SK-N-SH treated with all-trans-retinoic acid at 6 μM for 48 hours (cell line): ENCODE measurements at regions not wholly inside any gene's neighbourhood (a gene's known extent, or its start where the extent isn't known, plus 50 kb on each side); places are given as distances from the start of the nearest gene placed in this dataset.

ENCODE experiments used
- ATAC-seq: fragments of 200-7000 bp; cut with Tn5 transposase; 3 replicates; pipeline ENCODE4 v1.9.1; 2020; ENCODE audit warnings: mild to moderate bottlenecking, moderate library complexity
- ARNTL ChIP-seq: fragments of 450-650 bp; formaldehyde crosslinking; IDR thresholded peaks from 2 replicates; pipeline ENCODE4 v1.5.0; 2020; ENCODE audit warnings: low read depth, mild to moderate bottlenecking, moderate library complexity, borderline replicate concordance
- BACH2 ChIP-seq: fragments of 250-450 bp; sonication (Bioruptor Pico); IDR thresholded peaks from 2 replicates; pipeline ENCODE4 v1.9.0; 2021; ENCODE audit warnings: mild to moderate bottlenecking, borderline replicate concordance
- ESRRG ChIP-seq: fragments of 250-450 bp; sonication (Bioruptor Pico); IDR thresholded peaks from 2 replicates; pipeline ENCODE4 v1.6.1; 2021; ENCODE audit warnings: mild to moderate bottlenecking
- ISL1 ChIP-seq: fragments of 250-450 bp; sonication (Bioruptor Pico); IDR thresholded peaks from 2 replicates; pipeline ENCODE4 v2.1.2; 2022; ENCODE audit warnings: mild to moderate bottlenecking, moderate library complexity
- OSR1 ChIP-seq: fragments of 250-450 bp; sonication (Bioruptor Pico); IDR thresholded peaks from 2 replicates; pipeline ENCODE4 v1.8.0; 2022; ENCODE audit warnings: moderate library complexity, mild to moderate bottlenecking, inconsistent platforms
- PPARA ChIP-seq: fragments of 250-450 bp; sonication (Bioruptor Pico); IDR thresholded peaks from 2 replicates; pipeline ENCODE4 v1.5.0; 2020; ENCODE audit warnings: mild to moderate bottlenecking, borderline replicate concordance
- SNAI2 ChIP-seq: fragments of 250-450 bp; sonication (Bioruptor Pico); IDR thresholded peaks from 2 replicates; pipeline ENCODE4 v1.5.0; 2020; ENCODE audit warnings: mild to moderate bottlenecking, moderate library complexity
- TCF4 ChIP-seq: fragments of 250-450 bp; sonication (Bioruptor Pico); IDR thresholded peaks from 2 replicates; pipeline ENCODE4 v1.8.0; 2021; ENCODE audit warnings: mild to moderate bottlenecking, moderate library complexity, borderline replicate concordance
- ZC3H10 ChIP-seq: fragments of 250-450 bp; sonication (Bioruptor Pico); IDR thresholded peaks from 2 replicates; pipeline ENCODE4 v1.5.1; 2021; ENCODE audit warnings: mild to moderate bottlenecking, moderate library complexity
- ZFP30 ChIP-seq: fragments of 450-650 bp; formaldehyde crosslinking; IDR thresholded peaks from 2 replicates; pipeline ENCODE4 v1.5.0; 2022; ENCODE audit warnings: mild to moderate bottlenecking, moderate library complexity
- ZNF70 ChIP-seq: fragments of 450-650 bp; formaldehyde crosslinking; IDR thresholded peaks from 2 replicates; pipeline ENCODE4 v1.5.0; 2020; ENCODE audit warnings: mild to moderate bottlenecking, moderate library complexity
- TF ChIP-seq, protein P1 (sequence below): fragments of 250-450 bp; sonication (Bioruptor Pico); IDR thresholded peaks from 2 replicates; pipeline ENCODE4 v1.5.1; 2020; ENCODE audit warnings: low read depth, mild to moderate bottlenecking, moderate library complexity
- TF ChIP-seq, protein P2 (sequence below): fragments of 250-450 bp; sonication (Bioruptor Pico); IDR thresholded peaks from 2 replicates; pipeline ENCODE4 v1.8.0; 2021; ENCODE audit warnings: low read depth, mild to moderate bottlenecking, moderate library complexity, borderline replicate concordance
- TF ChIP-seq, protein P3 (sequence below): fragments of 250-450 bp; sonication (Bioruptor Pico); IDR thresholded peaks from 2 replicates; pipeline ENCODE4 v1.5.1; 2021; ENCODE audit warnings: mild to moderate bottlenecking, moderate library complexity
- TF ChIP-seq, protein P4 (sequence below): fragments of 250-450 bp; sonication (Bioruptor Pico); IDR thresholded peaks from 2 replicates; pipeline ENCODE4 v1.8.0; 2020; ENCODE audit warnings: mild to moderate bottlenecking, moderate library complexity, borderline replicate concordance
- TF ChIP-seq, protein P5 (sequence below): fragments of 250-450 bp; sonication (Bioruptor Pico); IDR thresholded peaks from 2 replicates; pipeline ENCODE4 v1.5.0; 2020; ENCODE audit warnings: mild to moderate bottlenecking, moderate library complexity

DNA sequence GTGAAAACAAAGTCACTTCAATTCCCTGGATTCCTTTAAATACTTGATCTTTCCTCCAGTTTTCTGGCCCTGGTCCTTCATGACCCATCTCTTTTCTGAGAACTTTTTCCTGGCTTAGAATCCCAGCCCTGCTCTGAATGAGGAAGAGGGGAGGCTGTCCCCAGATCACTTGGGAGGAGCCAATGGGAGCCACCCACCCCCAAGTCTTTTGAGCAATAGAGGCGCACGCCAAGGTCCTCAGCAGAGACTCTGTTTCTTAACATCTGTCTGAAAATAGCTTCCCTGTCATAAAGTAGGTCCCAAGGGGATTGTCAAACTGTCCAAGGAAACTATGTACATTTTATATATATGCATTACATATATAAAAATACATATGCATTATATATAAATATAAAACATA lies 126.8 kb downstream of the ADRA2A start:
- TF ChIP-seq PPARA (CRISPR knock-in tag) (no peak), ZC3H10 (CRISPR knock-in tag) (no peak), ARNTL (CRISPR knock-in tag) (no peak), ISL1 (CRISPR knock-in tag) (no peak), ZNF70 (no peak)
- TF ChIP-seq, protein P1, sequence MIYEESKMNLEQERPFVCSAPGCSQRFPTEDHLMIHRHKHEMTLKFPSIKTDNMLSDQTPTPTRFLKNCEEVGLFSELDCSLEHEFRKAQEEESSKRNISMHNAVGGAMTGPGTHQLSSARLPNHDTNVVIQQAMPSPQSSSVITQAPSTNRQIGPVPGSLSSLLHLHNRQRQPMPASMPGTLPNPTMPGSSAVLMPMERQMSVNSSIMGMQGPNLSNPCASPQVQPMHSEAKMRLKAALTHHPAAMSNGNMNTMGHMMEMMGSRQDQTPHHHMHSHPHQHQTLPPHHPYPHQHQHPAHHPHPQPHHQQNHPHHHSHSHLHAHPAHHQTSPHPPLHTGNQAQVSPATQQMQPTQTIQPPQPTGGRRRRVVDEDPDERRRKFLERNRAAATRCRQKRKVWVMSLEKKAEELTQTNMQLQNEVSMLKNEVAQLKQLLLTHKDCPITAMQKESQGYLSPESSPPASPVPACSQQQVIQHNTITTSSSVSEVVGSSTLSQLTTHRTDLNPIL (CRISPR knock-in tag) = no peak
- TF ChIP-seq, protein P2, sequence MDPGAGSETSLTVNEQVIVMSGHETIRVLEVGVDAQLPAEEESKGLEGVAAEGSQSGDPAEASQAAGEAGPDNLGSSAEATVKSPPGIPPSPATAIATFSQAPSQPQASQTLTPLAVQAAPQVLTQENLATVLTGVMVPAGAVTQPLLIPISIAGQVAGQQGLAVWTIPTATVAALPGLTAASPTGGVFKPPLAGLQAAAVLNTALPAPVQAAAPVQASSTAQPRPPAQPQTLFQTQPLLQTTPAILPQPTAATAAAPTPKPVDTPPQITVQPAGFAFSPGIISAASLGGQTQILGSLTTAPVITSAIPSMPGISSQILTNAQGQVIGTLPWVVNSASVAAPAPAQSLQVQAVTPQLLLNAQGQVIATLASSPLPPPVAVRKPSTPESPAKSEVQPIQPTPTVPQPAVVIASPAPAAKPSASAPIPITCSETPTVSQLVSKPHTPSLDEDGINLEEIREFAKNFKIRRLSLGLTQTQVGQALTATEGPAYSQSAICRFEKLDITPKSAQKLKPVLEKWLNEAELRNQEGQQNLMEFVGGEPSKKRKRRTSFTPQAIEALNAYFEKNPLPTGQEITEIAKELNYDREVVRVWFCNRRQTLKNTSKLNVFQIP (CRISPR knock-in tag) = no peak
- TF ChIP-seq, protein P3, sequence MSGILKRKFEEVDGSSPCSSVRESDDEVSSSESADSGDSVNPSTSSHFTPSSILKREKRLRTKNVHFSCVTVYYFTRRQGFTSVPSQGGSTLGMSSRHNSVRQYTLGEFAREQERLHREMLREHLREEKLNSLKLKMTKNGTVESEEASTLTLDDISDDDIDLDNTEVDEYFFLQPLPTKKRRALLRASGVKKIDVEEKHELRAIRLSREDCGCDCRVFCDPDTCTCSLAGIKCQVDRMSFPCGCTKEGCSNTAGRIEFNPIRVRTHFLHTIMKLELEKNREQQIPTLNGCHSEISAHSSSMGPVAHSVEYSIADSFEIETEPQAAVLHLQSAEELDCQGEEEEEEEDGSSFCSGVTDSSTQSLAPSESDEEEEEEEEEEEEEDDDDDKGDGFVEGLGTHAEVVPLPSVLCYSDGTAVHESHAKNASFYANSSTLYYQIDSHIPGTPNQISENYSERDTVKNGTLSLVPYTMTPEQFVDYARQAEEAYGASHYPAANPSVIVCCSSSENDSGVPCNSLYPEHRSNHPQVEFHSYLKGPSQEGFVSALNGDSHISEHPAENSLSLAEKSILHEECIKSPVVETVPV (CRISPR knock-in tag) = no peak
- ATAC-seq = no peak

DNA sequence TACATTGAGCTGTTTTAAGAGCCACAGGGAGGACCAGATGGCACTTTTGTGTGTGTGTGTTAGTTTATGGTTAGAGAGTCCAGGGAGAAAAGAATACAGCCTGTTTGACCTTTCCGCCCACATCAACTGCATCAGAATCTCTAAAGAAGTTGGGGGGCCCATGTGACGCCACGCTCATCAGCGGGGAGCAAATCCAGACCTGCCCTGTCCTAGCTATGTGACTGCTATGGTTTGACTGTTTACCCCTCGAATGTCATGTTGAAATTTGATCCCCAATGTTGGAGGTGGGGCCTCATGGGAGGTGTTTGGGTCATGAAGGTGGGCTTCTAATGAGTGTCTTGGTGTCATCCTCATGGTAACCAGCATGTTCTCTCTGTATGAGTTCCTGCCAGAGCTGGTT lies 128.0 kb downstream of the ADRA2A start:
- TF ChIP-seq BACH2 (CRISPR knock-in tag) (no peak), ZC3H10 (CRISPR knock-in tag) (no peak), OSR1 (CRISPR knock-in tag) (no peak), TCF4 (CRISPR knock-in tag) (no peak), ARNTL (CRISPR knock-in tag) (no peak), ISL1 (CRISPR knock-in tag) (no peak), SNAI2 (CRISPR knock-in tag) (no peak), ZNF70 (no peak), ESRRG (no peak)
- TF ChIP-seq, protein P1 (CRISPR knock-in tag) = no peak
- TF ChIP-seq, protein P2 (CRISPR knock-in tag) = no peak
- TF ChIP-seq, protein P4, sequence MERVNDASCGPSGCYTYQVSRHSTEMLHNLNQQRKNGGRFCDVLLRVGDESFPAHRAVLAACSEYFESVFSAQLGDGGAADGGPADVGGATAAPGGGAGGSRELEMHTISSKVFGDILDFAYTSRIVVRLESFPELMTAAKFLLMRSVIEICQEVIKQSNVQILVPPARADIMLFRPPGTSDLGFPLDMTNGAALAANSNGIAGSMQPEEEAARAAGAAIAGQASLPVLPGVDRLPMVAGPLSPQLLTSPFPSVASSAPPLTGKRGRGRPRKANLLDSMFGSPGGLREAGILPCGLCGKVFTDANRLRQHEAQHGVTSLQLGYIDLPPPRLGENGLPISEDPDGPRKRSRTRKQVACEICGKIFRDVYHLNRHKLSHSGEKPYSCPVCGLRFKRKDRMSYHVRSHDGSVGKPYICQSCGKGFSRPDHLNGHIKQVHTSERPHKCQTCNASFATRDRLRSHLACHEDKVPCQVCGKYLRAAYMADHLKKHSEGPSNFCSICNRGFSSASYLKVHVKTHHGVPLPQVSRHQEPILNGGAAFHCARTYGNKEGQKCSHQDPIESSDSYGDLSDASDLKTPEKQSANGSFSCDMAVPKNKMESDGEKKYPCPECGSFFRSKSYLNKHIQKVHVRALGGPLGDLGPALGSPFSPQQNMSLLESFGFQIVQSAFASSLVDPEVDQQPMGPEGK (CRISPR knock-in tag) = no peak
- no peak for ATAC-seq

DNA sequence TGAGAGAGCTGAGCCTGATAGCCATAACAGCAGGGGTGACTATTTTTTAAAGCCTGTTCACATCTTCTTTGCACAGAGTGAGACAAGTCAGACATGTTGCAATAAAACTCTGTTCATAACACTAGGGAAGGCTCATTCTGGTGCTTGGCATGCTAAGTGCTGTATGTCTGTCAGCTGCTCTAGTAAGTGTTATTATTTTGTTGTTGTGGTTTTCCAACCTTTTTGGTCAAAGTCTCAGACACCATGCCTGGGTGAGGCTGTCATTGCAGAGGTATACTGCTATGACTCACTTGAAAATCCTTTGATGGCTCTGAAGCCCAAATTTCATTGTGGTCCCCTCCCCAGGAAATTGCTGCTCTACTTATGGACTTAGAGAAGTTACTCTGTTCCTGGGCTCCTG lies 129.7 kb downstream of the ADRA2A start:
- no peak for TF ChIP-seq ZNF70
- TF ChIP-seq, protein P5, sequence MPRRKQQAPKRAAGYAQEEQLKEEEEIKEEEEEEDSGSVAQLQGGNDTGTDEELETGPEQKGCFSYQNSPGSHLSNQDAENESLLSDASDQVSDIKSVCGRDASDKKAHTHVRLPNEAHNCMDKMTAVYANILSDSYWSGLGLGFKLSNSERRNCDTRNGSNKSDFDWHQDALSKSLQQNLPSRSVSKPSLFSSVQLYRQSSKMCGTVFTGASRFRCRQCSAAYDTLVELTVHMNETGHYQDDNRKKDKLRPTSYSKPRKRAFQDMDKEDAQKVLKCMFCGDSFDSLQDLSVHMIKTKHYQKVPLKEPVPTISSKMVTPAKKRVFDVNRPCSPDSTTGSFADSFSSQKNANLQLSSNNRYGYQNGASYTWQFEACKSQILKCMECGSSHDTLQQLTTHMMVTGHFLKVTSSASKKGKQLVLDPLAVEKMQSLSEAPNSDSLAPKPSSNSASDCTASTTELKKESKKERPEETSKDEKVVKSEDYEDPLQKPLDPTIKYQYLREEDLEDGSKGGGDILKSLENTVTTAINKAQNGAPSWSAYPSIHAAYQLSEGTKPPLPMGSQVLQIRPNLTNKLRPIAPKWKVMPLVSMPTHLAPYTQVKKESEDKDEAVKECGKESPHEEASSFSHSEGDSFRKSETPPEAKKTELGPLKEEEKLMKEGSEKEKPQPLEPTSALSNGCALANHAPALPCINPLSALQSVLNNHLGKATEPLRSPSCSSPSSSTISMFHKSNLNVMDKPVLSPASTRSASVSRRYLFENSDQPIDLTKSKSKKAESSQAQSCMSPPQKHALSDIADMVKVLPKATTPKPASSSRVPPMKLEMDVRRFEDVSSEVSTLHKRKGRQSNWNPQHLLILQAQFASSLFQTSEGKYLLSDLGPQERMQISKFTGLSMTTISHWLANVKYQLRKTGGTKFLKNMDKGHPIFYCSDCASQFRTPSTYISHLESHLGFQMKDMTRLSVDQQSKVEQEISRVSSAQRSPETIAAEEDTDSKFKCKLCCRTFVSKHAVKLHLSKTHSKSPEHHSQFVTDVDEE (CRISPR knock-in tag) = no peak
- no peak for TF ChIP-seq TCF4 (CRISPR knock-in tag)
- TF ChIP-seq, protein P2 (CRISPR knock-in tag) = no peak
- TF ChIP-seq ZFP30 (CRISPR knock-in tag) = no peak
- no peak for ATAC-seq
